ENCODE measurements at regions not wholly inside any gene's neighbourhood (a gene's known extent, or its start where the extent isn't known, plus 50 kb on each side); places are given as distances from the start of the nearest gene placed in this dataset.

DNA sequence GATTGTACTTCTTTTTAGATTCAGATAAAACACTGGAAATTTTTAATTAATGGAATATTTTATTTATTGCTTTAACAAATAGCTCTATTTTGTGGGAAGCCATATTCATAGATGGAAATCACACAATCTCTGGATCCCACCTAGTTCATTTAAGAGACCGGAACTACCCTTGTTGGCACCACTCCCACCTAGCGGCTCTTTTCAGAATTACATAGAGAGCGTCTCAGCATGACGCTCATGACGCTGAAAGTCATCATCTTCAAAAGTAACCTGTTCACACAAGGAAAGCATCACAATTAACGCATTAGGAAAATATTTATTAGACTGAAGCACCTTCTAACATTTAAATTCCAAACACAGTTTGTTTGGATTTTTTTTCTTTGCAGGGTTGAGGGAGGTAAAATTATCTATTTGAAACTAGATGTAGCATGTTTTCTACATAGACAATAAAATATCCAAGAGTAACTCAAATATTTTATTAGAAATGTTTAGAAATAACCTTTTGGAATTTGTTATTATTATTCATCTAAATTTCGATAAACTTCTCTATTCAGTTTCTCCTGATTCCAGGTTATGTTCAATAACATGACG lies 214.9 kb upstream of the ARRDC4 start:
- TF ChIP-seq RARB (CRISPR knock-in tag; IDR thresholded peaks at IDR 0.05): no peak
- no peak for TF ChIP-seq PPARA (CRISPR knock-in tag; IDR thresholded peaks at IDR 0.05; ENCODE audit: borderline replicate concordance)
- TF ChIP-seq ARNTL (CRISPR knock-in tag; IDR thresholded peaks at IDR 0.05; ENCODE audit: borderline replicate concordance, low read depth): no peak
- no peak for TF ChIP-seq ZFP30 (CRISPR knock-in tag; IDR thresholded peaks at IDR 0.05)
- no peak for TF ChIP-seq ZNF8 (CRISPR knock-in tag; IDR thresholded peaks at IDR 0.05)
- no peak for TF ChIP-seq OSR1 (CRISPR knock-in tag; IDR thresholded peaks at IDR 0.05)
- no peak for TF ChIP-seq PATZ1 (CRISPR knock-in tag; IDR thresholded peaks at IDR 0.05; ENCODE audit: borderline replicate concordance)
- TF ChIP-seq GLIS3 (CRISPR knock-in tag; IDR thresholded peaks at IDR 0.05): no peak
- TF ChIP-seq TCF4 (CRISPR knock-in tag; IDR thresholded peaks at IDR 0.05; ENCODE audit: borderline replicate concordance): no peak
- no peak for TF ChIP-seq ESRRG (CRISPR knock-in tag; IDR thresholded peaks at IDR 0.05)
- no peak for TF ChIP-seq ZNF565 (CRISPR knock-in tag; conservative IDR thresholded peaks at IDR 0.05; ENCODE audit: low read depth)
- TF ChIP-seq BACH2 (CRISPR knock-in tag; IDR thresholded peaks at IDR 0.05; ENCODE audit: borderline replicate concordance): no peak
- TF ChIP-seq, protein P1, sequence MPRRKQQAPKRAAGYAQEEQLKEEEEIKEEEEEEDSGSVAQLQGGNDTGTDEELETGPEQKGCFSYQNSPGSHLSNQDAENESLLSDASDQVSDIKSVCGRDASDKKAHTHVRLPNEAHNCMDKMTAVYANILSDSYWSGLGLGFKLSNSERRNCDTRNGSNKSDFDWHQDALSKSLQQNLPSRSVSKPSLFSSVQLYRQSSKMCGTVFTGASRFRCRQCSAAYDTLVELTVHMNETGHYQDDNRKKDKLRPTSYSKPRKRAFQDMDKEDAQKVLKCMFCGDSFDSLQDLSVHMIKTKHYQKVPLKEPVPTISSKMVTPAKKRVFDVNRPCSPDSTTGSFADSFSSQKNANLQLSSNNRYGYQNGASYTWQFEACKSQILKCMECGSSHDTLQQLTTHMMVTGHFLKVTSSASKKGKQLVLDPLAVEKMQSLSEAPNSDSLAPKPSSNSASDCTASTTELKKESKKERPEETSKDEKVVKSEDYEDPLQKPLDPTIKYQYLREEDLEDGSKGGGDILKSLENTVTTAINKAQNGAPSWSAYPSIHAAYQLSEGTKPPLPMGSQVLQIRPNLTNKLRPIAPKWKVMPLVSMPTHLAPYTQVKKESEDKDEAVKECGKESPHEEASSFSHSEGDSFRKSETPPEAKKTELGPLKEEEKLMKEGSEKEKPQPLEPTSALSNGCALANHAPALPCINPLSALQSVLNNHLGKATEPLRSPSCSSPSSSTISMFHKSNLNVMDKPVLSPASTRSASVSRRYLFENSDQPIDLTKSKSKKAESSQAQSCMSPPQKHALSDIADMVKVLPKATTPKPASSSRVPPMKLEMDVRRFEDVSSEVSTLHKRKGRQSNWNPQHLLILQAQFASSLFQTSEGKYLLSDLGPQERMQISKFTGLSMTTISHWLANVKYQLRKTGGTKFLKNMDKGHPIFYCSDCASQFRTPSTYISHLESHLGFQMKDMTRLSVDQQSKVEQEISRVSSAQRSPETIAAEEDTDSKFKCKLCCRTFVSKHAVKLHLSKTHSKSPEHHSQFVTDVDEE (CRISPR knock-in tag; IDR thresholded peaks at IDR 0.05): no peak
- 0 out of 3 replicates have a peak, but pooled peaks have one; percentile 52 for ATAC-seq

GRCh38 chr15:97747342-97747741 lies 213.2 kb upstream of the ARRDC4 start:
- peak; percentile 54; the same call in 2 of the 3 replicates for ATAC-seq
- TF ChIP-seq SNAI2 (CRISPR knock-in tag; IDR thresholded peaks at IDR 0.05): no peak
- TF ChIP-seq PPARA (CRISPR knock-in tag; IDR thresholded peaks at IDR 0.05; ENCODE audit: borderline replicate concordance): no peak
- TF ChIP-seq ZNF8 (CRISPR knock-in tag; IDR thresholded peaks at IDR 0.05): no peak

- no peak for ATAC-seq
- TF ChIP-seq, protein P2, sequence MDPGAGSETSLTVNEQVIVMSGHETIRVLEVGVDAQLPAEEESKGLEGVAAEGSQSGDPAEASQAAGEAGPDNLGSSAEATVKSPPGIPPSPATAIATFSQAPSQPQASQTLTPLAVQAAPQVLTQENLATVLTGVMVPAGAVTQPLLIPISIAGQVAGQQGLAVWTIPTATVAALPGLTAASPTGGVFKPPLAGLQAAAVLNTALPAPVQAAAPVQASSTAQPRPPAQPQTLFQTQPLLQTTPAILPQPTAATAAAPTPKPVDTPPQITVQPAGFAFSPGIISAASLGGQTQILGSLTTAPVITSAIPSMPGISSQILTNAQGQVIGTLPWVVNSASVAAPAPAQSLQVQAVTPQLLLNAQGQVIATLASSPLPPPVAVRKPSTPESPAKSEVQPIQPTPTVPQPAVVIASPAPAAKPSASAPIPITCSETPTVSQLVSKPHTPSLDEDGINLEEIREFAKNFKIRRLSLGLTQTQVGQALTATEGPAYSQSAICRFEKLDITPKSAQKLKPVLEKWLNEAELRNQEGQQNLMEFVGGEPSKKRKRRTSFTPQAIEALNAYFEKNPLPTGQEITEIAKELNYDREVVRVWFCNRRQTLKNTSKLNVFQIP (CRISPR knock-in tag; IDR thresholded peaks at IDR 0.05; ENCODE audit: borderline replicate concordance, low read depth): no peak
- TF ChIP-seq GLIS3 (CRISPR knock-in tag; IDR thresholded peaks at IDR 0.05) (no peak), CREB5 (CRISPR knock-in tag; IDR thresholded peaks at IDR 0.05; ENCODE audit: low read depth) (no peak), CSDC2 (CRISPR knock-in tag; IDR thresholded peaks at IDR 0.05) (no peak), PATZ1 (CRISPR knock-in tag; IDR thresholded peaks at IDR 0.05; ENCODE audit: borderline replicate concordance) (no peak), PPARA (CRISPR knock-in tag; IDR thresholded peaks at IDR 0.05; ENCODE audit: borderline replicate concordance) (no peak), ZNF70 (CRISPR knock-in tag; IDR thresholded peaks at IDR 0.05) (no peak), TCF4 (CRISPR knock-in tag; IDR thresholded peaks at IDR 0.05; ENCODE audit: borderline replicate concordance) (no peak), ZFP3 (CRISPR knock-in tag; IDR thresholded peaks at IDR 0.05) (no peak), ESRRG (CRISPR knock-in tag; IDR thresholded peaks at IDR 0.05) (no peak), ZNF565 (CRISPR knock-in tag; conservative IDR thresholded peaks at IDR 0.05; ENCODE audit: low read depth) (no peak), ISL1 (CRISPR knock-in tag; IDR thresholded peaks at IDR 0.05) (no peak), OSR1 (CRISPR knock-in tag; IDR thresholded peaks at IDR 0.05) (no peak), ZNF8 (CRISPR knock-in tag; IDR thresholded peaks at IDR 0.05) (no peak), BACH2 (CRISPR knock-in tag; IDR thresholded peaks at IDR 0.05; ENCODE audit: borderline replicate concordance) (no peak)
- TF ChIP-seq, protein P3, sequence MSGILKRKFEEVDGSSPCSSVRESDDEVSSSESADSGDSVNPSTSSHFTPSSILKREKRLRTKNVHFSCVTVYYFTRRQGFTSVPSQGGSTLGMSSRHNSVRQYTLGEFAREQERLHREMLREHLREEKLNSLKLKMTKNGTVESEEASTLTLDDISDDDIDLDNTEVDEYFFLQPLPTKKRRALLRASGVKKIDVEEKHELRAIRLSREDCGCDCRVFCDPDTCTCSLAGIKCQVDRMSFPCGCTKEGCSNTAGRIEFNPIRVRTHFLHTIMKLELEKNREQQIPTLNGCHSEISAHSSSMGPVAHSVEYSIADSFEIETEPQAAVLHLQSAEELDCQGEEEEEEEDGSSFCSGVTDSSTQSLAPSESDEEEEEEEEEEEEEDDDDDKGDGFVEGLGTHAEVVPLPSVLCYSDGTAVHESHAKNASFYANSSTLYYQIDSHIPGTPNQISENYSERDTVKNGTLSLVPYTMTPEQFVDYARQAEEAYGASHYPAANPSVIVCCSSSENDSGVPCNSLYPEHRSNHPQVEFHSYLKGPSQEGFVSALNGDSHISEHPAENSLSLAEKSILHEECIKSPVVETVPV (CRISPR knock-in tag; IDR thresholded peaks at IDR 0.05): no peak
- TF ChIP-seq, protein P1 (CRISPR knock-in tag; IDR thresholded peaks at IDR 0.05): no peak
Observed at GRCh38 chr15:97748576-97748975, 211.9 kb upstream of the ARRDC4 start.

Measured in SK-N-SH treated with all-trans-retinoic acid at 6 μM for 48 hours (cell line).